Daoy (cell line): ENCODE measurements at regions not wholly inside any gene's neighbourhood (a gene's known extent, or its start where the extent isn't known, plus 50 kb on each side); places are given as distances from the start of the nearest gene placed in this dataset.
A peak's percentile ranks its signal among the peaks of the same experiment; 100 is the strongest.
"Not testable (repeated sequence)": the region's sequence is repeated elsewhere in the genome, so short reads cannot be mapped to it uniquely, and the experiment has no call there.

Experiments used
- DNase-seq: peaks from one replicate; pipeline ENCODE4 v3.0.0-alpha.2; 2015; ENCODE audit warnings: low read depth

GRCh38 chr16:7839568-7839967 is 506.9 kb downstream of the RBFOX1 start:
- no peak for DNase-seq

GRCh38 chr16:7834771-7835431 is 502.3 kb downstream of the RBFOX1 start:
- no peak for DNase-seq

GRCh38 chr16:7820816-7821215 is 488.2 kb downstream of the RBFOX1 start:
- DNase-seq: no peak

DNA sequence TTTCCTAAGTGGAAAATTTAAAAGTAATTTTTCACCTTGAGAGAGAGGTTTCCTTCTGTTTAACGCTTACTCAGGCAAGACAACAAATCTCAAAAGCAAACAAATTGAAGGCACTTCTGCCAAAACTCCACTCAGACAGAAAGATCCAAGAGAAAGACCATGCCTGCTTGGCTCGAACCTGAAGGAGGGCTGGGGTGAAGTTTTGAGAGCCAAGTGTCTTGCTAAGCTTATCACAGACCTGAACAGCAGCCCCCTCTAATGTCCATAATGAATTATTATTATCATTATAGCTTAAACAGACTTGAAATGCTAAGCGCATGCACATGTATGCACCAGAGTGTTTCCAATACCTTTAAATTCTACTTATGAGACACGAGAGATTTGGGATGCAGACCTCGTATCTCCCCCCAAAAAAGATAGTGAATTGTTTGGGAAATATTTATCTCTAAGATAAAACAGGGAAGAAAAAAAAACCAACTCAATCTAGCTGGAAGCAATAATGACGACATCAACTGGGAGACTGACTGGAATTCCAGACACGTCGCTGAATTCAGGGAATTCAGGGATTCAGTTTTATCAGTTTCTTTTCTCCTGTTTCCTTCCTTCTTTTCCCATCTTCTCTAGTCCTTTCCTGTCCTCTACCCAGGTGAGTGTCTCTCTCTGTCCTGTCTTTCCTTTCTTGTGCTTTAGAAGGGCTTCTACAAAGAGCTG is 473.2 kb downstream of the RBFOX1 start:
- no peak for DNase-seq

- DNase-seq: no peak
Observed at GRCh38 chr16:7804635-7805195, 472.1 kb downstream of the RBFOX1 start.

DNA sequence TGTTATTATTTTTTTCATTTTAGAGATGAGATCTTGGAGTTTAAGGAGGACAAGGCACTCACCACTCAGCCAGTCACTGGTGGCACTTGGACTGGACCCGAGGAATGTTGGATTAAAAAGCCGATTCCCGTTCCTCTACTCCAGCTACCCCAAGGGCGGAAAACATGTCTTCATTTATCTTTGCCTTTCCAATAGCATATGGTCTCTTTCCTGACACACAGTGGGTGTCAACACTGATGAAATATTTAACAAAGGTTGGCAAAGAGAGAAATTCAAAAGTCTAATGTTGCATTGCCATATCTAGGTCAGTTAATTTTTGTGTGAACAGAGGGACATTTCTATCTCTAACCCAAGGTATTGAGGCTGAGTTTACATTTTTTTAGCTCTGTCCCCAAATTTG is 459.7 kb downstream of the RBFOX1 start:
- no peak for DNase-seq

DNA sequence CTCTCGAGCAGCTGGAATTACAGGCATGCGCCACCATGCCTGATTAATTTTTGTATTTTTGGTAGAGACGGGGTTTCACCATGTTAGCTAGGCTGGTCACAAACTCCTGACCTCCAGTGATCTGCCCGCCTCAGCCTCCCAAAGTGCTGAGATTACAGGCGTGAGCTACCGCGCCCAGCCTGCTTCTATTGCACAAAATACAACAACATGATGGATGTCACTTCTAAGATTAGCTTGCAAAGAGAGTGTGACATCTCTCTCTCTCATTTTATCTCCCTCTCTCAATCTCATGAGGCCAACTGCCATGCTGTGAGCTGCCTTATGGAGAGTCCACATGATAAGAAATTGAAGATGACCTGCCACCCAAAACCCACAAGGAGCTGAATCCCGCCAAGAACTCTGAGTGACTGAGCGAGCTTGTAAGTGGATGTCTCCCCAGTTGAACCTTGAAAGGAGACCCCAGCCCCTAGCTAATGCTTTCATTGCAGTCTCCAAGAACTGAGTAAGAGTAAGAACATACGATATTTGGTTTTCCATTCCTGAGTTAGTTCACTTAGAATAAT is 458.5 kb downstream of the RBFOX1 start:
- DNase-seq: no peak

DNA sequence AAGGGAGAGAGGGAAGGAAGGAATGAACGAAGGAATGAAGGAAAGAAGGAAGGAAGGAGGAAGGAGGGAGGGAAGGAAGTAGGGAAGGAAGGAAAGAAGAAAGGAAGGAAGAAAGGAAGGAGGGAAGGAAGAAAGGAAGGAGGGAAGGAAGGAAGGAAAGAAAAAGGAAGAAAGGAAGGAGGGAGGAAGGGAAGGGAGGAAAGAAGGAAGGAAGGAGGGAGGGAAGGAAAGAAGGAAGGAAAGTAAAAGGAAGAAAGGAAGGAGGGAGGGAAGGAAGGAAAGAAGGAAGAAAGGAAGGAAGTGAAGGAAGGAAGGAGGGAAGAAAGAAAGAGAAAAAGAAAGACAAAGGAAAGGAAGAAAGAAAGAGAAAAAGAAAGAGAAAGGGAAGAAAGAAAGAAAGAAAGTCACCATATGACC is 442.4 kb downstream of the RBFOX1 start:
- no peak for DNase-seq

DNA sequence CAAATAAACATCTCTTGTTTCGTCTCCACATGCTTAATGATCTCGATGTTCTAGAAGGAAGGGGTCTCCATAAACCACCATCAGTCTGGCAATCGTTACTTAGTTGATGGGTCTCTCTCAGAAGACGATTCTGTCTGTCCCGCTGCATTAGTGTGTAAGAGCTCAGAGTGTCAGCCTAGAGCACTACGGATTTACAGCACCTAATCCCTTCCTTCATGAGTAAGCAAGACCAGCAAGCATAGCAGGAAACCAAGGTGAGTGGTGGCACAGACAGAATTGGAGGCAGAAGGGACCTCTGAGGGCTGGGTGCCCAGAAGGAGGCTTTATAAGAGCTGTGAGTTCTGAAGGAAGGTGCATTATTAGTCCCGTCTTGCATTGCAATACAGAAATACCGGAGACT is 440.1 kb downstream of the RBFOX1 start:
- DNase-seq: no peak

DNA sequence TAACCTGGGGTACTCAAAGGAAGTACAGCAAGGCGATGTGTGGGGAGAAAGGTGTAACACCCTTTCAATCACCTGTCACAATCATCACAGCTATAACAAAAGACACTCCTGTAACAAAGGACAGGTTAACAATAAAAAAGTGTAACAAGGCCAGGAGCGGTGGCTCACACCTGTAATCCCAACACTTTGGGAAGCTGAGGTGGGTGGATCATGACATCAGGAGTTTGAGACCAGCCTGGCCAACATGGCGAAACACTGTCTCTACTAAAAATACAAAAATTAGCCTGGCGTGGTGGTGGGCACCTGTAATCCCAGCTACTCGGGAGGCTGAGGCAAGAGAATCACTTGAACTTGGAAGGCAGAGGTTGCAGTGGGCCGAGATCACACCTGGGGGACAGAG is 436.4 kb downstream of the RBFOX1 start:
- not testable (repeated sequence) for DNase-seq

GRCh38 chr16:7765079-7765550 is 432.5 kb downstream of the RBFOX1 start:
- DNase-seq: no peak

GRCh38 chr16:7763111-7763510 is 430.5 kb downstream of the RBFOX1 start:
- peak; percentile 17 for DNase-seq
